ENCODE measurements at regions not wholly inside any gene's neighbourhood (a gene's known extent, or its start where the extent isn't known, plus 50 kb on each side); places are given as distances from the start of the nearest gene placed in this dataset.
"Not testable (repeated sequence)": the region's sequence is repeated elsewhere in the genome, so short reads cannot be mapped to it uniquely, and the experiment has no call there.

GRCh38 chr21:35593000-35593502 lies 467.3 kb downstream of the SETD4 start:
- ATAC-seq (no peak), DNase-seq (ENCODE audit: low spot score) (no peak), FAIRE-seq (no peak)
- H3K4me2 ChIP-seq (ENCODE audit: low read depth, low read length), result no peak overlapping the region
- H3K4me1 ChIP-seq (ENCODE audit: insufficient read depth, low read length), result no peaks in the 10 kb centered on the region
- no peaks in the 10 kb centered on the region for H3K79me2 ChIP-seq (ENCODE audit: insufficient read depth, low read length)
- no peak overlapping the region for H2AFZ ChIP-seq (ENCODE audit: low read length)
- no peak overlapping the region for H3K4me3 ChIP-seq (replicated peaks in 1 of 3; ENCODE audit: insufficient read depth in 1 of 3, low read depth in 2 of 3, low read length in 3 of 3)
- no peaks in the 10 kb centered on the region for H3K9me3 ChIP-seq (ENCODE audit: low read length)
- H3K9ac ChIP-seq (ENCODE audit: insufficient read depth, low read depth, low read length), result no peak overlapping the region
- in situ Hi-C loops (cut with HindIII; ENCODE audit: extremely low pct_ligation_motif_present, low pct_unique_long_range_greater_than_20kb) (no loop called here), intact Hi-C loops (cut with micrococcal nuclease; ENCODE audit: unreplicated experiment) (no loop called here)
- H3K36me3 ChIP-seq (replicated peaks in 1 of 2; ENCODE audit: control insufficient read depth in 1 of 2, insufficient read depth in 2 of 2, low read length in 2 of 2), result no peaks in the 10 kb centered on the region
- no peaks in the 10 kb centered on the region for H3K27me3 ChIP-seq (ENCODE audit: control insufficient read depth in 1 of 2, insufficient read depth in 2 of 2, low read length in 2 of 2)
- CTCF ChIA-PET (ENCODE audit: low intra/inter-chr PET ratio, low total read pairs), result no interaction called here
- POLR2A ChIA-PET, result no interaction called here
- no peak overlapping the region for H3K27ac ChIP-seq (ENCODE audit: extremely low read length, insufficient read depth, low read length)
- no TSS peak for BruUV-seq (replicated peaks)
- no peak for TF ChIP-seq KDM2A (CRISPR knock-in tag; IDR thresholded peaks at IDR 0.05; ENCODE audit: borderline replicate concordance, low read depth)
- TF ChIP-seq PRDM10 (CRISPR knock-in tag; IDR thresholded peaks at IDR 0.05; ENCODE audit: low read depth), result no peak
- TF ChIP-seq TCF7 (IDR thresholded peaks at IDR 0.05; ENCODE audit: low read depth), result no peak
- no peak for TF ChIP-seq ATF6 (CRISPR knock-in tag; conservative IDR thresholded peaks at IDR 0.05)
- TF ChIP-seq CENPT (CRISPR knock-in tag; IDR thresholded peaks at IDR 0.05; ENCODE audit: low read depth), result no peak
- no peak for TF ChIP-seq SRY (CRISPR knock-in tag; IDR thresholded peaks at IDR 0.05)
- no peaks in the 10 kb centered on the region for H4K20me1 ChIP-seq (ENCODE audit: insufficient read depth, low read length)
- 10% methylated on average over 5 of the region's 5 CpGs for WGBS (ENCODE audit: low lambda C conversion rate)

GRCh38 chr21:35590284-35590683 lies 470.0 kb downstream of the SETD4 start:
- CTCF ChIA-PET (ENCODE audit: low intra/inter-chr PET ratio, low total read pairs); H3K79me2 ChIP-seq (ENCODE audit: insufficient read depth, low read length); H2AFZ ChIP-seq (ENCODE audit: low read length); H3K9ac ChIP-seq (ENCODE audit: insufficient read depth, low read depth, low read length); ATAC-seq; in situ Hi-C loops (cut with HindIII; ENCODE audit: extremely low pct_ligation_motif_present, low pct_unique_long_range_greater_than_20kb); FAIRE-seq; H3K4me3 ChIP-seq (replicated peaks in 1 of 3; ENCODE audit: insufficient read depth in 1 of 3, low read depth in 2 of 3, low read length in 3 of 3); H4K20me1 ChIP-seq (ENCODE audit: insufficient read depth, low read length); H3K27ac ChIP-seq (ENCODE audit: extremely low read length, insufficient read depth, low read length); H3K27me3 ChIP-seq (ENCODE audit: control insufficient read depth in 1 of 2, insufficient read depth in 2 of 2, low read length in 2 of 2); H3K4me2 ChIP-seq (ENCODE audit: low read depth, low read length); BruUV-seq (replicated peaks); POLR2A ChIA-PET; intact Hi-C loops (cut with micrococcal nuclease; ENCODE audit: unreplicated experiment); DNase-seq (ENCODE audit: low spot score); H3K36me3 ChIP-seq (replicated peaks in 1 of 2; ENCODE audit: control insufficient read depth in 1 of 2, insufficient read depth in 2 of 2, low read length in 2 of 2); H3K9me3 ChIP-seq (ENCODE audit: low read length): not testable (repeated sequence)
- peaks cover 12% of the 10 kb centered on the region; the same call in 1 of the 2 replicates for H3K4me1 ChIP-seq (ENCODE audit: insufficient read depth, low read length)
- 39% methylated on average over 3 of the region's 3 CpGs for WGBS (ENCODE audit: low lambda C conversion rate)

Measured in HepG2 (cell line).